Body of pancreas (tissue), 4 donors: ENCODE measurements at regions not wholly inside any gene's neighbourhood (a gene's known extent, or its start where the extent isn't known, plus 50 kb on each side); places are given as distances from the start of the nearest gene placed in this dataset.

ENCODE experiments used
- CTCF ChIP-seq, 7 experiments: fragments of 450-650 bp in 4 of 7; fragments of 200-600 bp in 3 of 7; sonication (generic) in 3 of 7; IDR thresholded peaks; one replicate each; pipeline ENCODE4 v1.5.1; 2016 to 2019; ENCODE audit warnings: antibody characterized with exemption in 7 of 7
- POLR2A ChIP-seq, 3 donors: fragments of 450-650 bp; IDR thresholded peaks; one replicate each; pipeline ENCODE4 v1.6.1; 2016; ENCODE audit warnings: antibody characterized with exemption in 3 of 3, mild to moderate bottlenecking in 2 of 3

- TF ChIP-seq CTCF (IDR thresholded peaks at IDR 0.05) (no peak), POLR2A (IDR thresholded peaks at IDR 0.05) (no peak)
Observed at GRCh38 chr12:58547217-58547616, 373.1 kb downstream of the LRIG3 start.
